NCI-H524 treated with DMSO at 0.1 percent for 48 hours (cell line): ENCODE measurements at regions not wholly inside any gene's neighbourhood (a gene's known extent, or its start where the extent isn't known, plus 50 kb on each side); places are given as distances from the start of the nearest gene placed in this dataset.
"Not testable (repeated sequence)": the region's sequence is repeated elsewhere in the genome, so short reads cannot be mapped to it uniquely, and the experiment has no call there.

Experiments used
- DNase-seq: peaks from one replicate; lab custom pipeline; 2025; lab: John Stamatoyannopoulos, UW

DNA sequence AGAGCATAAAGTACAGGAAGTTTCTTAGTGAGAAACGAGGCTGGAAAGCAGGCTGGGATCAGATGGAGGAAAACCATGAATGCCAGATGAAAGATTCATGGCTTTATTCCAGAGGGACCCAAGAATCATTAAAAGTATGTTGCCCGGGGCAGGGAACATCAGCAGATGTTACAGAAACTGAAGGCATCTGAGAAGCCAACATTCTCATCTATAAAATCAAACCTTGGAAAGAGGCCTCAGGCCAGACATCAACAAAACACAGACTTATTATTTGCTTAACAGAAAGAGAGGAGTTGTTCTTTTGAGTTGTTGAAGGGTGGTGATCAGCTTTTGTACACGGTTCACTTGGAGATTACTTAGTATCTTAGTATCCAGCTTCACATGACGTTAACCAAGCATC lies 543.6 kb downstream of the RFC3 start:
- no peak for DNase-seq

- no peak for DNase-seq
Measured at GRCh38 chr13:34363266-34363665, 545.3 kb downstream of the RFC3 start.

DNA sequence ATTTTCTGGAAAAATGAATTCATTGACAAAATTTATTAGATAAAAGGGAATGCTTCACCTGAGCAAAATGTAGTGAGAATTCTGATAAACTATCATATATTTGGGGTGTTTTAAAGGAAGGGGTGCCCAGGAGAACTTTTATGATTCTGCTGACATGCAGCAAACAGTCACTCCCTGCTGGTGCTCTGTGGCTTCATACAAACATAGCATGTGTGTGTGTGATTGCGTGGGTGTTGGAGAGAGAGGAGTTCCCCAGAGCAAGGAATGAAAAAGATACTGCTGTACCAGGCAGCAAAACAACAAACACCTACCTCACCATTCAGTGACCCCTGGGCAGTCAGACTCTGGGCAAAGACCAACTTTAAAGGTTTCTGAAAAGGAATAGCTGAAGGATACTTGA lies 546.7 kb downstream of the RFC3 start:
- DNase-seq = no peak

DNA sequence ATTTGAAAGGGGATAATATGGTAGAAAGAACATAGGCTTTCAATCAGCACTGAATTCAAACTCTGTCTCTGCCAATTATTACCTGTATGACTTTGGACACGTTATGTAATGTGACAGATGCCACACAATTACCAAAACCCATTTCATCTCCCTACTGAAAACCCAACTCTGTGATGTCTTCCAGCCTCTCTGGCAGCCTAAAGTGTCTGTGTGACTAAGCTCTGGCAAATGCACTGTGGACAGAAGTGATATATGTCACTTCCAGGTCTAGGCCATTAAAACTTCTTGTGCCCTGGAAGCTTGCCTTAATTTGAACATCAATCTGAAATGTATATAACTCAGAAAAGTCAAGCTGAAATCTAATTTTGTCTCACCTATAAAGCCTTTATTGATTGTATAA lies 552.0 kb downstream of the RFC3 start:
- no peak for DNase-seq

GRCh38 chr13:34371108-34371507 lies 553.2 kb downstream of the RFC3 start:
- no peak for DNase-seq

GRCh38 chr13:34371645-34372395 lies 553.9 kb downstream of the RFC3 start:
- DNase-seq = no peak

- DNase-seq = no peak
Measured at GRCh38 chr13:34372581-34372980, 554.6 kb downstream of the RFC3 start.

DNA sequence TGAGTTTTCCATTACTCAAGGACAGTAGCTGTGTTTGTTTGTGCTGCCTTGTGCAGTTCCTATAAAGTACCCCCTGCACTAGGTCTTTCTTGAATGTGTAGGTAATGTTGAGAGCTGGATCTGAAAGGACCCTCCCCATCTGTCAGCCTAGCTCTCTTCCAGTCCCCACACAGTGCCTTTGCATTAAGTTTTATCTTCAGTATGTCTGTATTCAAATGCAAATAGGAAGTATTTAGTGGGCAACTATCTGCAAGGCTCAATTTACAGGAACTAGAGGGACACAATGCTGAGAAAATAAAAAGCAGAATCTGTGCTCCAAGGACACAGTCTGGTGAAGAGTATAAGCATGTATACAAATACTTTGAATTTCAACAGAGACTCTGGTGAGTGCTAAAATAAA lies 558.5 kb downstream of the RFC3 start:
- no peak for DNase-seq

- DNase-seq = no peak
Measured at GRCh38 chr13:34381228-34381627, 560.8 kb upstream of the NBEA start.

DNA sequence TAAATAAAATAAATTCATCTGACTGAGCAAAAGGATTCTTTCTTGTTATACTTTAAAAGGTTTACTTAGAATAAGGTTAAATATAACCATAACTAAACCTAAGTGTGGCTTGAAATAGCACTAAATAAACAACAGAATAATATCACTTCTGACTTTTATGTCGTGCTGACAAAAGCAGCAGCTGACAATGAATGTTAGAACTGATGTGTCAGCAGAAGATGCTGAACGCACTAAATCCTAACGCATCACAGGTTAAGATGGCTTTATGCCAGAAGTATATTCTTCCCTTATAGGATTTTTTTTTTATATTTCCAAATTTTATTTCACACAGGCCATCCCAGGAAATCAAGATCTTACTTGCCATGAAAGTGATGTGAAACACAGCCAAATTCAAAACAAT lies 558.3 kb upstream of the NBEA start:
- no peak for DNase-seq

GRCh38 chr13:34386229-34386628 lies 555.8 kb upstream of the NBEA start:
- not testable (repeated sequence) for DNase-seq

- DNase-seq = no peak
Measured at GRCh38 chr13:34391076-34391475, 551.0 kb upstream of the NBEA start.

GRCh38 chr13:34401696-34402095 lies 540.4 kb upstream of the NBEA start:
- no peak for DNase-seq

DNA sequence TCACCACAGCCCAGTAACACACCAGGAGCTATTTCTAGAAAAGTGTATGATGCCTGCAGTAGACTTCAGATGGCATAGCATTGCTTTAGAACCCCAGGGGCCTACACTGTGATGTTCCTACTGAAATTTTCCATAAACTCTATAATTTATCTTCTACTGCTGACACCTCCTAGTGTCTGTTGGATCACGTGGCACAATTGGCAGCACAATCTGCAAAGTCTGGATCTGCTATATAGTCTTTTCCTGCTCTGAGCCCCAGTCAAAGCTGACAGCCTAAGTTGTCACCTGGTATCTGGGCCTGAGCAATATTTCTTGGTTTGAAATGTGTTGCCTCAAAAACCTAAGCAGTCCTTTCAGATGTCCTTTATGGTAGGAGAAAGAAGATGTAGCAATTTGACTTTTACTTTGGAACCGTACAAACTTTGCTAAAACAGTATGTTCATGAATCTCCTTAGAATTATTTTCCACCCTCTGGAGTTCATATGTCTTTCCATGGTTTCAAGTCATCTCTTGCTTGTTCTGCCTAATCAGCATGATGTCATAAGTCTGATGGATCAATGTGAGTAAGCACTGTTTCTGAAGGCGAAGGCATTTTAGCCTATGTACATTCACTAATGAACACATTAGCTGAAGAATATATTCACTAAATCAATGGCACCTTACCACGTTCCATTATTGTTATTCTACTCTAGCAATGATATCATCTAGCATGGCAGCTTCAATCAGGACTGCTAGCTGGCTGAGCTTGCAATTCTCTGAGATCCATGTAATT lies 536.5 kb upstream of the NBEA start:
- no peak for DNase-seq

DNA sequence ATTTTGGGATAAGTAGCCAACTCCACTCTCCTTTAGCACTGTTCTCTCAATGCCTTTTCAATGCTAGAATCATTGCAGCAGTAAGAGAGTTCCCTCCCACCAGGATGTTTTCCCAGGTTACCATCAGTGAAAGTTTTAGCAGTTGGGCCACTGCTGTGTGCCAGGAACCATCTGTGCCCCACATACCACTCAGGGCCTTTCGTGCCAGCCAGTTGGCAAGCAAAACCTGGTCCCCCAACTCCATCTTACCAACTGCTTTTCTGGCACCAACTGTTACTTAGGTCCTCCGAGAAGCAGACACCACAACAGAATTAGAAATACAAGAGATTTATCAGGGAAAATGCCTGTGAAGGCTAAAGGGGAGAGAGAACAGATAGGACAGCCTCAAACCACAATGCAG lies 533.4 kb upstream of the NBEA start:
- no peak for DNase-seq

- no peak for DNase-seq
Measured at GRCh38 chr13:34409496-34410182, 532.4 kb upstream of the NBEA start.

GRCh38 chr13:34410678-34411077 lies 531.4 kb upstream of the NBEA start:
- no peak for DNase-seq

GRCh38 chr13:34411177-34411576 lies 530.9 kb upstream of the NBEA start:
- DNase-seq = no peak

DNA sequence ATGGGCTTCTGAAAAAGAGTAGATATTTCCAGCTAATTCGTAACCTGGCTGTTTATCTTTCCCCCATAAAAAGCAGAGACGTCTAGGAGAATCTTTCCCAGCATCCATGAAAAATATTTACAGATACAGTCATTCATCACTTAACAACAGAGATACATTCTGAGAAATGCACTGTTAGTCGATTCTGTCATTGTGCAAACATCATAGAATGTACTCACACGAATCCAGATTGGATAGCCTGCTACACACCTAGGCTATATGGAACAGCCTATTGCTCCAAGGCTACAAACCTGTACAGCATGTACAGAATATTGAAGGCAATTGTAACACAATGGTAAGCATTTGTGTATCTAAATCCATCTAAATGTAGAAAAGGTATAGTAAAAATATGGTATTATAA lies 530.2 kb upstream of the NBEA start:
- no peak for DNase-seq

DNA sequence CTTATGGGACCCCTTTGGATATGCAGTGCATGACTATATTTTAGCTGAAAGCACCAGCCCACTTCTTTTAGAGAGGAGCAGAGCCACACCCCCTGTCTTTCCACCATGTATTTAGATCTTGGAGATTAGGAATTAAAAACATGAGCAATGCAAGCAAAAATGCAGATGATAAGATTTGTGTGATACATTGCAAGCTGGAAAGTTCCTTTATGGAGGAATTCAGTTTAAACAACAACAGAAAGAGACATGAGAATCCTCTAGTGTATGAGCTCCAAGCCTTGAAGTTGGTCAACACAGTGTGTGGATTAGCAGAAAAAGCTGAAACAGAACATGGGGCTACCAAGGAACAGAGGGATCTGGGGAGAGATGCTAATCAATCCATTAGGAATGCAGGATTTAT lies 529.8 kb upstream of the NBEA start:
- no peak for DNase-seq

DNA sequence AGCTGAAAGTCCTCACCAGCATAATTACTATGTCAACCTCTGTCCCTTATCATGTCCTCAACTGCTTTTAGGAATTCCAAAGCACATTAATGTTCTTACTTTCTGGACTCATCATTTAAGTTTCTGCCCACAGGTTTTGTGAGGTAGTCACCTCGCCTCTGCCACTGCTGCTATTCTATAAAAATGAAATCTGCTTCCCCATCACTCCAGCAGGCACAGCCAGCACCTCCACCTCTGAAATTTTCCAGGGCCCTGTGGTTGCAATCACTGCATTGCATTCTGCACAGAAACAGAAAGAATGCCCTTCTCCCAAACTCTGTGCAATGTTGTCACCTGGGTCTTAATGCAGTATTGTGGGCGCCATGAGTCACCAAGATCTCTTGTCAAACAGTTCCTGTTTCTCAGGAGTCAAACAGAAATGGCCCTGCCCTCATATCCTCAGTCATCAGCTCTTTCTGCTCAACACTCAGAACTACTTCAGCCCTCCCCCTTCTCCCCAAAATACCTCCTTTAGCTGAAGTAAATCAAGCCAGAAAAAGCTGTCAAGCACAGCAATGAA lies 529.2 kb upstream of the NBEA start:
- no peak for DNase-seq

DNA sequence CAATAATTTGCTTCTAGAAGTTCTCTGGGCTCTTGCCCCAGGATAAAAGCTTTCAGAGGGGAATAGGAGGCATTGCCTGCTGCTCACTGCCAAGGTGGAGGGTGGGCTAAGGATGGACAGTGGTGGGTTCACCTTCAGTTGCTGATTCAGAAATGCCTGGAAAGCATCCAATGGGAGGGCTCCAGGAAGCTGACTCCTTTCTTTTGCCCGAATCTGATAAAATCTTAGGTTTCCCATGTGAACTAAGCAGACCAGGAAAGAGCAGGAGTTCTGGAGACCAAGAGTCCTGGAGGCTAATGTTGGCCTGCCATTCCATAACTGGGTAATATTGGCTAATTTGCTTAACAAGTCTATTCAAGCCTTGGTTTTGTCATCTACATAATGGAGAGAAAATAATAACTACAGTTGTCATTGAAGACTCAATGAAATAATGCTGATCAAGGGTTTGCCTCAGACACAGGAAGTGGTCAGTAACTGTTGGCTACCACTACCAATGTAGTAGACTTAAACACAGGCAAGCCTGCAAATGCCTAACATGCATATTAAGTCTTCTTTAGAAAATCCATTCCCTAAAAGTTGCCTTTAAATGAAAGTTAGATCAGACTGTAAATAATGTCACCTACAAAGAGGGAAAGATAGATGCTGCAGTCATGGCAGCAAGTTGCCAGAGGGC lies 528.4 kb upstream of the NBEA start:
- DNase-seq = no peak
